Retinal pigment epithelial cell (primary cell): ENCODE measurements at regions not wholly inside any gene's neighbourhood (a gene's known extent, or its start where the extent isn't known, plus 50 kb on each side); places are given as distances from the start of the nearest gene placed in this dataset.
"Not testable (repeated sequence)": the region's sequence is repeated elsewhere in the genome, so short reads cannot be mapped to it uniquely, and the experiment has no call there.

Source experiments
- DNase-seq: peaks from one replicate; pipeline ENCODE4 v3.0.0-alpha.2; 2010; ENCODE audit warnings: low read depth
- H3K4me3 ChIP-seq: 2 replicates; pipeline ENCODE4 v1.5.1; 2011; ENCODE audit warnings: mild to moderate bottlenecking, low read length, control low read depth, moderate library complexity
- CTCF ChIP-seq: conservative IDR thresholded peaks from 2 replicates; pipeline ENCODE4 v1.5.1; 2011; ENCODE audit warnings: low read depth, low read length, control low read depth, inconsistent platforms

GRCh38 chr2:186380805-186381204, 105.3 kb upstream of the ZC3H15 start:
- no peak for DNase-seq
- H3K4me3 ChIP-seq, result no peak overlapping the region
- TF ChIP-seq CTCF, result no peak

- no peak overlapping the region for H3K4me3 ChIP-seq
- TF ChIP-seq CTCF, result no peak
- no peak for DNase-seq
Observed at GRCh38 chr2:186381573-186381972, 104.5 kb upstream of the ZC3H15 start.

GRCh38 chr2:186382932-186383331, 103.1 kb upstream of the ZC3H15 start:
- DNase-seq, result no peak
- no peak overlapping the region for H3K4me3 ChIP-seq
- no peak for TF ChIP-seq CTCF

GRCh38 chr2:186384226-186384625, 101.8 kb upstream of the ZC3H15 start:
- no peak overlapping the region for H3K4me3 ChIP-seq
- no peak for DNase-seq

GRCh38 chr2:186385638-186386201, 100.3 kb upstream of the ZC3H15 start:
- not testable (repeated sequence) for H3K4me3 ChIP-seq, DNase-seq

More at GRCh38 chr2:186384226-186384625, 101.8 kb upstream of the ZC3H15 start:
- no peak for TF ChIP-seq CTCF

GRCh38 chr2:186399082-186399644, 86.9 kb upstream of the ZC3H15 start:
- no peak overlapping the region for H3K4me3 ChIP-seq
- no peak for DNase-seq
- TF ChIP-seq CTCF, result no peak

GRCh38 chr2:186405842-186406241, 80.2 kb upstream of the ZC3H15 start:
- DNase-seq, result no peak
- no peak for TF ChIP-seq CTCF

GRCh38 chr2:186407611-186408010, 78.4 kb upstream of the ZC3H15 start:
- no peak for TF ChIP-seq CTCF
- DNase-seq, result no peak

More at GRCh38 chr2:186405842-186406241, 80.2 kb upstream of the ZC3H15 start:
- no peak overlapping the region for H3K4me3 ChIP-seq

More at GRCh38 chr2:186407611-186408010, 78.4 kb upstream of the ZC3H15 start:
- H3K4me3 ChIP-seq, result no peak overlapping the region
